ENCODE measurements at regions not wholly inside any gene's neighbourhood (a gene's known extent, or its start where the extent isn't known, plus 50 kb on each side); places are given as distances from the start of the nearest gene placed in this dataset.
A peak's percentile ranks its signal among the peaks of the same experiment; 100 is the strongest.

DNA sequence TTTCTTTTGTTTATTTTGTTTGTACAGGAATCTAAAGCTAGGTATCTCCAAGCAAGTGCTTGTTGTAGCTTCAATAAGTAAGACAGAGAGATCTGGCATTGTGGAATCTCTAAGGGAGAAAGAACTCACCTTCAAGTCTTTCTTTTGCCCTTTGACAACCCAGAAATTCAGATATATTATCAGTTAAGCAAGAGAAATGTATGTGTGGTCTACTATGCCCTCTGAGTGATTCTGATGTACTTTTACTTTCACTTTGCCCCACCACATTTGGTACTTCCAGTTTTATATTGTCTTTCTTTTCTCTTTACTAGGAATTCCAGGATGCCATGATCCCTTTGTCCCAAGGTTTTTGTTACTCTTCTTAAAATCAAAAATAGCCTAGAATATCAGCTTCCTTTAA, 259.6 kb upstream of the PIK3C3 start:
- Mint-ChIP-seq H3K4me3 (peak overlapping the region in 6 of 7 donors; percentile 11 to 75 (median 42)), H3K27me3 (no peaks in the 10 kb centered on the region), H3K36me3 (no peaks in the 10 kb centered on the region), H3K9me3 (peaks cover 0 to 9% (median 0%) of the 10 kb centered on the region in 5 donors), H3K27ac (peak overlapping the region in 1 of 8 donors; percentile 51), H3K4me1 (peaks cover 5 to 13% (median 8%) of the 10 kb centered on the region in 3 donors)
- ChIA-PET CTCF (no interaction called here), POLR2A (no interaction called here)
- Histone ChIP-seq H3K27ac (ENCODE audit: low read depth, low read length) (no peak overlapping the region), H3K4me3 (ENCODE audit: low read length) (no peak overlapping the region), H3K4me1 (ENCODE audit: insufficient read depth, low read length) (no peaks in the 10 kb centered on the region), H3K36me3 (ENCODE audit: insufficient read depth, low read length) (no peaks in the 10 kb centered on the region), H3K27me3 (ENCODE audit: insufficient read depth, low read length, poor library complexity, severe bottlenecking) (no peaks in the 10 kb centered on the region), H3K9me3 (ENCODE audit: low read length) (no peaks in the 10 kb centered on the region)
- no peak for DNase-seq

DNA sequence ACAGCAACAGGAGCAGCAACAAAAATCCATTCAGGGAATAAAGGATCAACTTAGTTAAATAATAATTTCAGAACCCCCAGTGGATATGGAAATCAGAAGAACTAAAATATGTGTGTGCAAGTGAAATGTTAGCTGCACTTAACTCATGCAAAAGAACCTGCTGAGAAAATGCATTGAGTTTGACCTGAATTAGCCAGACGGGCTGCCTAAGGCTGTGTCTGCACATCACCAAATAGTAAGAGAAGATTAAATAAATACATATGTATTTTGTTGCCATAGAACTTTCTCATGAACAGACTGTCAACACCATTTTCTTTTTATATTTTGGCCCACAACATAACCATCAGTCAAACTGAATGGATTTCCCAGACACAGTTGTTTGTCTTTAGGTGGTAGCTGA, 262.0 kb upstream of the PIK3C3 start:
- Histone ChIP-seq H3K27ac (ENCODE audit: low read depth, low read length) (no peak overlapping the region), H3K4me1 (ENCODE audit: insufficient read depth, low read length) (no peaks in the 10 kb centered on the region), H3K4me3 (ENCODE audit: low read length) (no peak overlapping the region), H3K27me3 (ENCODE audit: insufficient read depth, low read length, poor library complexity, severe bottlenecking) (no peaks in the 10 kb centered on the region), H3K9me3 (ENCODE audit: low read length) (no peaks in the 10 kb centered on the region), H3K36me3 (ENCODE audit: insufficient read depth, low read length) (no peaks in the 10 kb centered on the region)
- DNase-seq: no peak
- no peaks in the 10 kb centered on the region for H3K27me3 Mint-ChIP-seq
- no peak overlapping the region for H3K4me3 Mint-ChIP-seq
- no peaks in the 10 kb centered on the region for H3K36me3 Mint-ChIP-seq
- H3K27ac Mint-ChIP-seq: no peak overlapping the region
- H3K9me3 Mint-ChIP-seq: peaks cover 0 to 8% (median 0%) of the 10 kb centered on the region in 5 donors
- peaks cover 5 to 13% (median 8%) of the 10 kb centered on the region in 3 donors for H3K4me1 Mint-ChIP-seq
- CTCF ChIA-PET: no interaction called here
- POLR2A ChIA-PET: no interaction called here

- CTCF ChIA-PET: no interaction called here
- no peak overlapping the region for H3K4me3 ChIP-seq (ENCODE audit: low read length)
- Mint-ChIP-seq H3K27ac (no peak overlapping the region), H3K4me3 (no peak overlapping the region), H3K4me1 (peaks cover 0 to 9% (median under 1%) of the 10 kb centered on the region in 3 donors), H3K36me3 (no peaks in the 10 kb centered on the region), H3K9me3 (peaks cover 0 to 3% (median 0%) of the 10 kb centered on the region in 5 donors), H3K27me3 (no peaks in the 10 kb centered on the region)
- H3K27ac ChIP-seq (ENCODE audit: low read depth, low read length): no peak overlapping the region
- H3K36me3 ChIP-seq (ENCODE audit: insufficient read depth, low read length): no peaks in the 10 kb centered on the region
- H3K9me3 ChIP-seq (ENCODE audit: low read length): no peaks in the 10 kb centered on the region
- H3K27me3 ChIP-seq (ENCODE audit: insufficient read depth, low read length, poor library complexity, severe bottlenecking): no peaks in the 10 kb centered on the region
- POLR2A ChIA-PET: no interaction called here
- no peak for DNase-seq
- no peaks in the 10 kb centered on the region for H3K4me1 ChIP-seq (ENCODE audit: insufficient read depth, low read length)
These were observed 264.5 kb upstream of the PIK3C3 start for GRCh38 chr18:41690332-41691127.

DNA sequence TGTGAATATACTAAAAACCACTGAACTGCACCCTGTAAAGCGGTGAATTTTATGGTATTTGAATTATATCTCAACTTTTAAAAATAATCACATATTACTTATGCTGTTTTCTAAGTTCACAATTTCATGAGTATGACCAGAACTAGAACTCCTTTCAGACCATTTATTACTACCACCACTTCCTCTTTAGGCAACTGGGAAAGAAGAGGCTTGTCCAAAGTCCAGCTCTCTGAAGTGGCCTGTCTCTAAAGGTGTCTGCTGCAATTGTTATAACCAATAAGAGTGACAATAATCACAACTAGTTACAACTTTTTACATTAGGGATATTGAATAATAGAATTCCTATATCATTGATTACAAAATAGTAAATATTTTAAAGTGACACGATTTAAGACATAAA, 267.9 kb upstream of the PIK3C3 start:
- H3K27me3 ChIP-seq (ENCODE audit: insufficient read depth, low read length, poor library complexity, severe bottlenecking): no peaks in the 10 kb centered on the region
- H3K4me1 ChIP-seq (ENCODE audit: insufficient read depth, low read length): no peaks in the 10 kb centered on the region
- CTCF ChIA-PET: no interaction called here
- Mint-ChIP-seq H3K36me3 (no peaks in the 10 kb centered on the region), H3K4me1 (no peaks in the 10 kb centered on the region), H3K4me3 (no peak overlapping the region), H3K27ac (no peak overlapping the region), H3K27me3 (no peaks in the 10 kb centered on the region), H3K9me3 (peaks cover 0 to 6% (median 3%) of the 10 kb centered on the region in 5 donors)
- H3K36me3 ChIP-seq (ENCODE audit: insufficient read depth, low read length): no peaks in the 10 kb centered on the region
- no peaks in the 10 kb centered on the region for H3K9me3 ChIP-seq (ENCODE audit: low read length)
- DNase-seq: no peak
- H3K27ac ChIP-seq (ENCODE audit: low read depth, low read length): no peak overlapping the region
- POLR2A ChIA-PET: no interaction called here
- no peak overlapping the region for H3K4me3 ChIP-seq (ENCODE audit: low read length)

DNA sequence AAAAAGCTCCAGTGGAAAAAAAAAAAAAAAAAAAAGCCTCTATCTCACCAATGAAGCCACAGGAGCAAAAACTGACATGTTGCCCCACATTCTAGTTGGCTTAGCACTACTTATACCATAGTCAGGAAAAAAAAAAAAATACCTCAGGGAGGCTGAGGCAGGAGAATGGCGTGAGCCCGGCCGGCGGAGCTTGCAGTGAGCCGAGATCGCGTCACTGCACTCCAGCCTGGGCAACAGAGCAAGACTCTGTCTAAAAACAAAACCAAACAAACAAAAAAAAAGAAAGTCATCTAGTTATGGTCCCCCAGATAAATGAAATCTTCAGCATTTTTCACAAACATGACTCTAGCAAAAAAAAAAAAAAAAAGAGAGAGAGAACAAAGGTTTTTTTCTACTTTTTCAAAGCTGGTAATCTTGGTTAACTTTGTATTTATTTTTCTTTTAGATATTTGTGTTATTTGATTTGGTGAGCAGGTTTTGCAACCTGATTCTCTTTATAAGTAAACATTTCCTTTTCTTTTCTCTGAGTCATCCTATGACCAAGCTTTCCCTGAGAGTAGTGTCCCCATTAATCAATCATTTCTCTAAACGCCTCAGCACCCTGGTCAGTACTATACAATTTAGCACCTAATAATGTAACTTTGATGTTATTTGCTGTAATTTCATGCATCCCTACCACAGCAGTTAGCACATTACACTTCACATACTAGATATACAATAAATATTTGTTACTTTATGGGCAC, 273.7 kb upstream of the PIK3C3 start:
- CTCF ChIA-PET: interaction anchor here (0.6 kb wide), 1 partner anchor 521 kb away, joined by 3 read pairs; no protein-coding TSS in a partner anchor

DNA sequence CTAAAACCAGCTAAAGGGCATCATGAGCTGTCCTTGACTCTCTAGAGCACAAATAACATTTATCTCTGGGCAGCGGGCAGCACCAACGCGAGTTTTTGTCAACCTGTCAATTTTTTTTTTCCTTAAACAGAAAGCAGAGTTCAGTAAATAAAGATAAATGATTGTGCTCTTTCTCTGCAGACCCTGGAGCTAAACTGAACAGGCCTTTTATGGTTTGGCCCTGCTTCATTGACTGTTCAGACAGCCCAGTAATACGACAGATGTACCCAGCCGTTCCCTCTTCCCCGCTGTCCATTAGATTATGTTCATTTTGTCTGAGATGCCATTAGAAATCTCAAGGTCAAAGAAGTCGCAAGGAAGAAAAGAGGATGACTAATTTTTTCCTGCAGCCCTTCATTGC, 280.5 kb upstream of the PIK3C3 start:
- no peak for DNase-seq
- H3K36me3 Mint-ChIP-seq: peaks cover 0 to 2% (median 0%) of the 10 kb centered on the region in 3 donors
- H3K27me3 Mint-ChIP-seq: peaks cover 0 to 1% of the 10 kb centered on the region in 2 donors
- no peaks in the 10 kb centered on the region for H3K4me1 Mint-ChIP-seq
- H3K4me1 ChIP-seq (ENCODE audit: insufficient read depth, low read length): no peaks in the 10 kb centered on the region
- peaks cover 0 to 11% (median 4%) of the 10 kb centered on the region in 5 donors for H3K9me3 Mint-ChIP-seq
- no peak overlapping the region for H3K27ac Mint-ChIP-seq
- no peak overlapping the region for H3K4me3 Mint-ChIP-seq
- H3K9me3 ChIP-seq (ENCODE audit: low read length): no peaks in the 10 kb centered on the region
- no peak overlapping the region for H3K27ac ChIP-seq (ENCODE audit: low read depth, low read length)
- no peaks in the 10 kb centered on the region for H3K27me3 ChIP-seq (ENCODE audit: insufficient read depth, low read length, poor library complexity, severe bottlenecking)
- no peak overlapping the region for H3K4me3 ChIP-seq (ENCODE audit: low read length)
- ChIA-PET POLR2A (no interaction called here), CTCF (no interaction called here)
- no peaks in the 10 kb centered on the region for H3K36me3 ChIP-seq (ENCODE audit: insufficient read depth, low read length)

More for the DNA sequence above, 273.7 kb upstream of the PIK3C3 start:
- Histone ChIP-seq H3K4me3 (ENCODE audit: low read length) (no peak overlapping the region), H3K4me1 (ENCODE audit: insufficient read depth, low read length) (no peaks in the 10 kb centered on the region), H3K36me3 (ENCODE audit: insufficient read depth, low read length) (no peaks in the 10 kb centered on the region), H3K27ac (ENCODE audit: low read depth, low read length) (no peak overlapping the region), H3K9me3 (ENCODE audit: low read length) (no peaks in the 10 kb centered on the region), H3K27me3 (ENCODE audit: insufficient read depth, low read length, poor library complexity, severe bottlenecking) (no peaks in the 10 kb centered on the region)
- H3K27ac Mint-ChIP-seq: no peak overlapping the region
- H3K36me3 Mint-ChIP-seq: no peaks in the 10 kb centered on the region
- no peak for DNase-seq
- peaks cover 0 to 10% (median 4%) of the 10 kb centered on the region in 5 donors for H3K9me3 Mint-ChIP-seq
- H3K27me3 Mint-ChIP-seq: no peaks in the 10 kb centered on the region
- POLR2A ChIA-PET: no interaction called here
- H3K4me1 Mint-ChIP-seq: no peaks in the 10 kb centered on the region
- no peak overlapping the region for H3K4me3 Mint-ChIP-seq

- H3K4me1 Mint-ChIP-seq: no peaks in the 10 kb centered on the region
- no peaks in the 10 kb centered on the region for H3K27me3 ChIP-seq (ENCODE audit: insufficient read depth, low read length, poor library complexity, severe bottlenecking)
- ChIA-PET POLR2A (no interaction called here), CTCF (no interaction called here)
- H3K36me3 ChIP-seq (ENCODE audit: insufficient read depth, low read length): no peaks in the 10 kb centered on the region
- no peak overlapping the region for H3K4me3 Mint-ChIP-seq
- H3K36me3 Mint-ChIP-seq: peaks cover 0 to 2% (median 0%) of the 10 kb centered on the region in 3 donors
- no peaks in the 10 kb centered on the region for H3K27me3 Mint-ChIP-seq
- peaks cover 0 to 17% (median 8%) of the 10 kb centered on the region in 5 donors for H3K9me3 Mint-ChIP-seq
- DNase-seq: no peak
- no peak overlapping the region for H3K27ac Mint-ChIP-seq
- H3K4me3 ChIP-seq (ENCODE audit: low read length): no peak overlapping the region
- H3K27ac ChIP-seq (ENCODE audit: low read depth, low read length): no peak overlapping the region
- H3K9me3 ChIP-seq (ENCODE audit: low read length): no peaks in the 10 kb centered on the region
- H3K4me1 ChIP-seq (ENCODE audit: insufficient read depth, low read length): no peaks in the 10 kb centered on the region
These were observed 288.8 kb upstream of the PIK3C3 start for GRCh38 chr18:41666231-41666630.

DNA sequence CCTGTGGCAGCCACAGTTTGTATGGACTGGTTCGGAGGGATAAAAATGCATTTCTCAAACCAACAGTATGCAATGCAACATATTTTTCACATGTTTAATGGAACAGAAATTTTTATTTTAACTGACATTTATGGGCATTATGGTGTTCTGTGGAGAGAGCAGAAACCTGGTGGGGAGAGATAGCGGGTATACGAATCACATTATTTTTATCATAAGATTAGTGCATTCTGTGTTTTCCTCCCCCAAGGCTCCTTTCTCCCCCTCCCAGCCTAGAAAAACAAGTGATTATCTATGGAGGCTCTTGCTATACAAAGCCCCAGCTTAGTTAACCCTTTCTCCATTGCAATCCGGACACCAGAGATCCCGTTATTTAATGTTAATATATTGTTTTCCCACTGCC, 289.8 kb upstream of the PIK3C3 start:
- H3K27me3 Mint-ChIP-seq: no peaks in the 10 kb centered on the region
- H3K27ac Mint-ChIP-seq: no peak overlapping the region
- Histone ChIP-seq H3K4me3 (ENCODE audit: low read length) (no peak overlapping the region), H3K9me3 (ENCODE audit: low read length) (no peaks in the 10 kb centered on the region), H3K36me3 (ENCODE audit: insufficient read depth, low read length) (no peaks in the 10 kb centered on the region), H3K27ac (ENCODE audit: low read depth, low read length) (no peak overlapping the region), H3K27me3 (ENCODE audit: insufficient read depth, low read length, poor library complexity, severe bottlenecking) (no peaks in the 10 kb centered on the region), H3K4me1 (ENCODE audit: insufficient read depth, low read length) (no peaks in the 10 kb centered on the region)
- peaks cover 0 to 14% (median 6%) of the 10 kb centered on the region in 5 donors for H3K9me3 Mint-ChIP-seq
- no peaks in the 10 kb centered on the region for H3K4me1 Mint-ChIP-seq
- CTCF ChIA-PET: no interaction called here
- DNase-seq: no peak
- POLR2A ChIA-PET: no interaction called here
- H3K4me3 Mint-ChIP-seq: no peak overlapping the region
- peaks cover 0 to 2% (median 0%) of the 10 kb centered on the region in 3 donors for H3K36me3 Mint-ChIP-seq

All from CD8-positive, alpha-beta memory T cell (primary cell).